OCI-LY7 (cell line): ENCODE measurements at regions not wholly inside any gene's neighbourhood (a gene's known extent, or its start where the extent isn't known, plus 50 kb on each side); places are given as distances from the start of the nearest gene placed in this dataset.

Experiments
- CTCF ChIP-seq: fragments of 200-600 bp; sonication (generic); conservative IDR thresholded peaks from 2 replicates; pipeline ENCODE4 v1.5.1; 2014; ENCODE audit warnings: mild to moderate bottlenecking, antibody characterized with exemption, low read length, moderate library complexity, mixed read lengths
- EZH2phosphoT487 ChIP-seq: fragments of 200-600 bp; sonication (generic); IDR thresholded peaks from 2 replicates; pipeline ENCODE4 v1.6.1; 2018; ENCODE audit warnings: low read depth, borderline replicate concordance, mild to moderate bottlenecking, mixed run types, antibody characterized with exemption, low read length, moderate library complexity, mixed read lengths

- TF ChIP-seq CTCF, result no peak
- TF ChIP-seq EZH2phosphoT487, result no peak
Observed at GRCh38 chr10:123266971-123267370, 112.8 kb downstream of the BUB3 start.
